CD4-positive, alpha-beta memory T cell (primary cell): ENCODE measurements at regions not wholly inside any gene's neighbourhood (a gene's known extent, or its start where the extent isn't known, plus 50 kb on each side); places are given as distances from the start of the nearest gene placed in this dataset.

Source experiments
- CTCF ChIA-PET: fragments of 350-600 bp; sonication (Branson Sonifier 250); formaldehyde crosslinking; loops from one replicate; lab custom pipeline; 2021; ENCODE audit warnings: inconsistent platforms; ENCODE audit not compliant: partially characterized antibody; lab: Charles Lee
- POLR2A ChIA-PET: fragments of 350-600 bp; sonication (Branson Sonifier 250); formaldehyde crosslinking; loops from one replicate; lab custom pipeline; 2021; ENCODE audit not compliant: partially characterized antibody; lab: Charles Lee
- DNase-seq, 5 donors: peaks; one replicate each; pipeline versions ENCODE4 v3.0.0 to v3.0.0-alpha.2; 2020 to 2022; ENCODE audit warnings: mixed read lengths in 1 of 5
- H3K27ac ChIP-seq: one replicate; pipeline ENCODE4 v1.7.0; 2013; ENCODE audit warnings: low read depth, low read length
- H3K27me3 ChIP-seq: 2 replicates; pipeline ENCODE4 v1.7.0; 2013; ENCODE audit warnings: mild to moderate bottlenecking, low read length, moderate library complexity; ENCODE audit not compliant: insufficient read depth
- H3K36me3 ChIP-seq: 2 replicates; pipeline ENCODE4 v1.7.0; 2013; ENCODE audit warnings: mild to moderate bottlenecking, low read length, moderate library complexity; ENCODE audit not compliant: insufficient read depth
- H3K4me1 ChIP-seq: 2 replicates; pipeline ENCODE4 v1.7.0; 2013; ENCODE audit warnings: mild to moderate bottlenecking, low read length, moderate library complexity; ENCODE audit not compliant: insufficient read depth
- H3K4me3 ChIP-seq, 2 donors: one replicate each; pipeline ENCODE4 v1.7.0; 2013; ENCODE audit warnings: low read length in 2 of 2, mild to moderate bottlenecking in 1 of 2
- H3K9me3 ChIP-seq, 2 donors: one replicate each; pipeline ENCODE4 v1.7.0; 2013; ENCODE audit warnings: low read length in 2 of 2, control low read depth in 1 of 2; ENCODE audit not compliant: control insufficient read depth in 1 of 2
- H3K27ac Mint-ChIP-seq, 7 donors: one replicate each; pipeline ENCODE4 v1.8.0; 2020 to 2021; ENCODE audit warnings: mixed read lengths in 7 of 7, mild to moderate bottlenecking in 6 of 7, inconsistent platforms in 3 of 7, moderate library complexity in 3 of 7
- H3K27me3 Mint-ChIP-seq, 2 donors: one replicate each; pipeline ENCODE4 v1.8.0; 2020 to 2021; ENCODE audit warnings: mixed read lengths in 2 of 2
- H3K36me3 Mint-ChIP-seq, 2 donors: one replicate each; pipeline ENCODE4 v1.8.0; 2020 to 2021; ENCODE audit warnings: mixed read lengths in 2 of 2, inconsistent platforms in 1 of 2, mild to moderate bottlenecking in 1 of 2
- H3K4me1 Mint-ChIP-seq, 4 donors: one replicate each; pipeline ENCODE4 v1.8.0; 2020 to 2021; ENCODE audit warnings: mixed read lengths in 4 of 4, mild to moderate bottlenecking in 1 of 4
- H3K4me3 Mint-ChIP-seq, 8 donors: one replicate each; pipeline ENCODE4 v1.8.0; 2020 to 2021; ENCODE audit warnings: mixed read lengths in 8 of 8, mild to moderate bottlenecking in 7 of 8, moderate library complexity in 6 of 8, inconsistent platforms in 3 of 8
- H3K9me3 Mint-ChIP-seq, 8 donors: one replicate each; pipeline ENCODE4 v1.8.0; 2020 to 2021; ENCODE audit warnings: mixed read lengths in 8 of 8, mild to moderate bottlenecking in 5 of 8, inconsistent platforms in 3 of 8, moderate library complexity in 1 of 8
- intact Hi-C: fragments of 100-400 bp; cut with micrococcal nuclease; formaldehyde crosslinking; loops from one replicate; pipeline ENCODE4 v1.15.1; 2023

DNA sequence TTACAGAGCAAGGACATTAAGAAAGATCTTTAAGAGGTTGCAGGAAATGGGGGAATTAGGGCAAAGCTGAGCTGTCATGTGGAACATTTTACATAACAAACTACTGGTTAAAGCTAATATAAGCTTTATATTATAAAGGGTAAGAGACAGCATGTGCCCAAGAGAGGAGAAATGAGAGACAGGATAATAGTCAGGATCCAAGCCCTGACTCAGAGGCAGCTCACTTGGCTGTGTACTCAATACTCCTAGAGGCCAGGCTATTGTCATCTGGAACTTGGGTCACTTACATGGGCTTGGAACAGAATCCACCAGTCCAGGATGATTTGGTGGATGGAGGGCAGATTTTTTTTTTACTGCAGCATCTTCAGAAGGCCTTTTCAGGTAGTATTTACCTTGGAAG lies 418.6 kb upstream of the ZMIZ1 start:
- no peak for DNase-seq
- no peak overlapping the region for H3K27ac ChIP-seq
- intact Hi-C loops: loop anchor here (10.0 kb wide), 1 partner anchor 435 kb away; no protein-coding TSS in a partner anchor
- Mint-ChIP-seq H3K4me3 (no peak overlapping the region), H3K4me1 (no peaks in the 10 kb centered on the region), H3K36me3 (no peaks in the 10 kb centered on the region), H3K27me3 (peaks cover 11 to 37% of the 10 kb centered on the region in 2 donors), H3K27ac (no peak overlapping the region), H3K9me3 (peaks cover 0 to under 1% (median 0%) of the 10 kb centered on the region in 8 donors)
- no peaks in the 10 kb centered on the region for H3K4me1 ChIP-seq
- no peaks in the 10 kb centered on the region for H3K36me3 ChIP-seq
- ChIA-PET CTCF (interaction anchor here (1.1 to 2.8 kb wide), 3 partner anchors 8 to 11 kb away, joined by 4 to 7 read pairs (median 6); no protein-coding TSS in a partner anchor), POLR2A (no interaction called here)
- H3K27me3 ChIP-seq: no peaks in the 10 kb centered on the region
- H3K4me3 ChIP-seq: no peak overlapping the region
- H3K9me3 ChIP-seq: no peaks in the 10 kb centered on the region

DNA sequence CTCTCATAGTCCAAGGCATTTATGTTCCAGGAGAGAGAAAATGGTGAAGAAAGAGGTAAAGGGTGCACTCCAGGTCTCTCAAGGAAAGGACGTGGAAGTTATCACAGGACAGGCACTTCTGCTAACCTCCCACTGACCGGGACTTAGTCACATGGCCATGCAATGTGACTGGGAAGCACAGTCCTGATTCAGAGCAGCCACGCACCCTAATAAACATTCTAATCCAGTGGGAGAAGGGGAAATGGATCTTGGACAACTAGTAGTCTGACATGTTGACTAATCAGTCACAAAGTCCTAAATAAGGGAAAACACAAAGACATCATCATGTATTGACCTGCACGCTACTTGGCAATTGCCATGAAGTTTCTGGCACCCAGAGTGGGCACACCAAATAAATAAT lies 417.5 kb upstream of the ZMIZ1 start:
- intact Hi-C loops: loop anchor here (10.0 kb wide), 1 partner anchor 436 kb away; no protein-coding TSS in a partner anchor
- Histone ChIP-seq H3K4me3 (no peak overlapping the region), H3K36me3 (no peaks in the 10 kb centered on the region), H3K4me1 (no peaks in the 10 kb centered on the region), H3K27me3 (no peaks in the 10 kb centered on the region), H3K27ac (no peak overlapping the region), H3K9me3 (no peaks in the 10 kb centered on the region)
- no peaks in the 10 kb centered on the region for H3K9me3 Mint-ChIP-seq
- DNase-seq: no peak
- H3K4me1 Mint-ChIP-seq: no peaks in the 10 kb centered on the region
- H3K27me3 Mint-ChIP-seq: peaks cover 11 to 37% of the 10 kb centered on the region in 2 donors
- no peaks in the 10 kb centered on the region for H3K36me3 Mint-ChIP-seq
- no peak overlapping the region for H3K27ac Mint-ChIP-seq
- CTCF ChIA-PET: interaction anchor here (0.6 kb wide), 1 partner anchor 140 kb away, joined by 3 read pairs; no protein-coding TSS in a partner anchor
- POLR2A ChIA-PET: no interaction called here
- H3K4me3 Mint-ChIP-seq: no peak overlapping the region

DNA sequence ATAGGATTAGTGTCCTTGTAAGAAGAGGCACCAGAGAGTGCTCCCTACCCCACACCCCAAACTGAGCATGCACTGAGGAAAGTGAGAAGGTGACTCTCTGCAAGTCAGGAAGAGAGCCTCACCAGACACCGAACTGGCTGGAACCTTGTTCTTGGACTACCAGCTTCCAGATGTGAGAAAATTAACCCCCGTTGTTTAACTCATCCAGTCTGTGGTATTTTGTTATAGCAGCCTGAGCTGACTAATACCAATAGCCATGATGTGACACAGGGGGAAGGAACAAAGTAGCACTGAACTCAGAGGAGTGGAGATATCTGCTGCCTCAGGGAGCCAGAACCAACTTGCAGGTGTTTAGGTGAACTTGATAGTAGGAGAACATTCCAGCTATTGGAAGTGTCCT lies 415.2 kb upstream of the ZMIZ1 start:
- Mint-ChIP-seq H3K4me1 (no peaks in the 10 kb centered on the region), H3K9me3 (no peaks in the 10 kb centered on the region), H3K27ac (no peak overlapping the region), H3K27me3 (peaks cover 6 to 24% of the 10 kb centered on the region in 2 donors), H3K4me3 (no peak overlapping the region), H3K36me3 (no peaks in the 10 kb centered on the region)
- no peaks in the 10 kb centered on the region for H3K4me1 ChIP-seq
- no peak overlapping the region for H3K27ac ChIP-seq
- H3K4me3 ChIP-seq: no peak overlapping the region
- no peak for DNase-seq
- H3K27me3 ChIP-seq: no peaks in the 10 kb centered on the region
- no peaks in the 10 kb centered on the region for H3K36me3 ChIP-seq
- intact Hi-C loops: loop anchor here (10.0 kb wide), 1 partner anchor 439 kb away; no protein-coding TSS in a partner anchor
- CTCF ChIA-PET: interaction anchor here (1.5 kb wide), 1 partner anchor 12 kb away, joined by 5 read pairs; no protein-coding TSS in a partner anchor
- no peaks in the 10 kb centered on the region for H3K9me3 ChIP-seq
- POLR2A ChIA-PET: no interaction called here

GRCh38 chr10:78654047-78654590 lies 414.6 kb upstream of the ZMIZ1 start:
- intact Hi-C loops: loop anchor here (10.0 kb wide), 1 partner anchor 439 kb away; no protein-coding TSS in a partner anchor
- Mint-ChIP-seq H3K4me1 (no peaks in the 10 kb centered on the region), H3K27me3 (peaks cover 6 to 25% of the 10 kb centered on the region in 2 donors), H3K4me3 (no peak overlapping the region), H3K9me3 (no peaks in the 10 kb centered on the region), H3K36me3 (no peaks in the 10 kb centered on the region), H3K27ac (no peak overlapping the region)
- no peak overlapping the region for H3K27ac ChIP-seq
- no peak for DNase-seq
- ChIA-PET POLR2A (no interaction called here), CTCF (interaction anchor here (1.5 kb wide), 1 partner anchor 12 kb away, joined by 5 read pairs; no protein-coding TSS in a partner anchor)
- no peak overlapping the region for H3K4me3 ChIP-seq
- no peaks in the 10 kb centered on the region for H3K4me1 ChIP-seq
- no peaks in the 10 kb centered on the region for H3K27me3 ChIP-seq
- H3K9me3 ChIP-seq: no peaks in the 10 kb centered on the region
- no peaks in the 10 kb centered on the region for H3K36me3 ChIP-seq

DNA sequence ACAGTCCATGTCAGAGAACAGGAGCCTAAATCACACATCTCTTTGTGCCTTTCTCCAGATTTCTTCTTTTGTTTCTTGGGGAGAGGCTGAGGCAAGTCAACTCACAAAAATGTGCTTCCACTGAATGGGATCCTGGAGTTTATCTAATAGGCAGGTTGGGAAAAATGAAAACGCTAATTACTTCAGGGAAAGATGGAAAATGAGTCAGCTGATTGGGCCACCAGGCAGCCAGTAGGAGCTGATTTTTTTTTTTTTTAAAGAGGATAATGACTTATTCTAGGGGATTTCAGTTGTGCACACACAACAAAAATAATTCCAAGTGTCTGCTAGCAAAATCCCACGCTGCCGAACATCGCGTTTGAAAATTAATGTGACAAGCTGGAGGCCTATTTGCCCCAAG lies 412.8 kb upstream of the ZMIZ1 start:
- Mint-ChIP-seq H3K4me3 (no peak overlapping the region), H3K27ac (no peak overlapping the region), H3K4me1 (no peaks in the 10 kb centered on the region), H3K27me3 (peaks cover 6 to 29% of the 10 kb centered on the region in 2 donors), H3K9me3 (no peaks in the 10 kb centered on the region), H3K36me3 (no peaks in the 10 kb centered on the region)
- ChIA-PET POLR2A (no interaction called here), CTCF (interaction anchor here (1.1 to 4.2 kb wide), 3 partner anchors 39 to 821 kb away, joined by 3 to 60 read pairs (median 5); no protein-coding TSS in a partner anchor)
- intact Hi-C loops: loop anchor here (5.0 to 10.0 kb wide), 2 partner anchors 441 to 541 kb away; no protein-coding TSS in a partner anchor
- Histone ChIP-seq H3K4me3 (no peak overlapping the region), H3K27ac (no peak overlapping the region), H3K36me3 (no peaks in the 10 kb centered on the region), H3K4me1 (no peaks in the 10 kb centered on the region), H3K9me3 (no peaks in the 10 kb centered on the region), H3K27me3 (no peaks in the 10 kb centered on the region)
- no peak for DNase-seq

- Histone ChIP-seq H3K36me3 (no peaks in the 10 kb centered on the region), H3K4me3 (no peak overlapping the region), H3K27ac (no peak overlapping the region), H3K9me3 (no peaks in the 10 kb centered on the region), H3K4me1 (no peaks in the 10 kb centered on the region), H3K27me3 (no peaks in the 10 kb centered on the region)
- no peak for DNase-seq
- H3K27ac Mint-ChIP-seq: no peak overlapping the region
- H3K4me1 Mint-ChIP-seq: no peaks in the 10 kb centered on the region
- POLR2A ChIA-PET: no interaction called here
- H3K36me3 Mint-ChIP-seq: no peaks in the 10 kb centered on the region
- no peak overlapping the region for H3K4me3 Mint-ChIP-seq
- CTCF ChIA-PET: interaction anchor here (0.9 to 4.2 kb wide), 4 partner anchors 14 to 821 kb away, joined by 3 to 60 read pairs (median 4); no protein-coding TSS in a partner anchor
- H3K9me3 Mint-ChIP-seq: no peaks in the 10 kb centered on the region
- intact Hi-C loops: loop anchor here (5.0 to 10.0 kb wide), 2 partner anchors 442 to 541 kb away; no protein-coding TSS in a partner anchor
- peaks cover 4 to 27% of the 10 kb centered on the region in 2 donors for H3K27me3 Mint-ChIP-seq
These were observed 412.2 kb upstream of the ZMIZ1 start for GRCh38 chr10:78656417-78657162.
